ENCODE measurements at regions not wholly inside any gene's neighbourhood (a gene's known extent, or its start where the extent isn't known, plus 50 kb on each side); places are given as distances from the start of the nearest gene placed in this dataset.
"Not testable (repeated sequence)": the region's sequence is repeated elsewhere in the genome, so short reads cannot be mapped to it uniquely, and the experiment has no call there.

DNA sequence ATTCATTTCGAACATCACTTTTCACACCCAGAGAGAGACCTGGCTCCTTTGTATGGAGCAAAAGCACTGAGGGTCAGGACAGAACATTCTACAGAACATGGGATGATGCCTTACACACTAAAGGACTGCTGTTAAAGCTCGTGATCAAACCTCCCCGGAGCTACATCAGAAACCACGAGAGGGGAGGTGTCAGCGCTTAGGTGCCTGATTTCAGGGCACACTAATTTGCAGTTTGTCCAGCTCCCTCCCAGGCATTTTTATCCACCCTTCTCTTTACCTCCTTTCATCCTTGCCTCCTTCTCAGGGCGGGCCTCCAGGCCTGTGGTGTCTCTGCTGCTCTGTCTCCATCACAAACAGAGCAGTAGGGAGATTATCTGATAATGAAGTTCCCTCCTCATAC lies 127.5 kb downstream of the VPREB1 start:
- TF ChIP-seq, protein P1, sequence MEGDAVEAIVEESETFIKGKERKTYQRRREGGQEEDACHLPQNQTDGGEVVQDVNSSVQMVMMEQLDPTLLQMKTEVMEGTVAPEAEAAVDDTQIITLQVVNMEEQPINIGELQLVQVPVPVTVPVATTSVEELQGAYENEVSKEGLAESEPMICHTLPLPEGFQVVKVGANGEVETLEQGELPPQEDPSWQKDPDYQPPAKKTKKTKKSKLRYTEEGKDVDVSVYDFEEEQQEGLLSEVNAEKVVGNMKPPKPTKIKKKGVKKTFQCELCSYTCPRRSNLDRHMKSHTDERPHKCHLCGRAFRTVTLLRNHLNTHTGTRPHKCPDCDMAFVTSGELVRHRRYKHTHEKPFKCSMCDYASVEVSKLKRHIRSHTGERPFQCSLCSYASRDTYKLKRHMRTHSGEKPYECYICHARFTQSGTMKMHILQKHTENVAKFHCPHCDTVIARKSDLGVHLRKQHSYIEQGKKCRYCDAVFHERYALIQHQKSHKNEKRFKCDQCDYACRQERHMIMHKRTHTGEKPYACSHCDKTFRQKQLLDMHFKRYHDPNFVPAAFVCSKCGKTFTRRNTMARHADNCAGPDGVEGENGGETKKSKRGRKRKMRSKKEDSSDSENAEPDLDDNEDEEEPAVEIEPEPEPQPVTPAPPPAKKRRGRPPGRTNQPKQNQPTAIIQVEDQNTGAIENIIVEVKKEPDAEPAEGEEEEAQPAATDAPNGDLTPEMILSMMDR (IDR thresholded peaks at IDR 0.05; ENCODE audit: extremely low read depth, insufficient read depth, missing control alignments): no peak
- no peak for DNase-seq (ENCODE audit: low spot score)
- in situ Hi-C loops (cut with MboI; ENCODE audit: low pct_unique_long_range_greater_than_20kb, low sequenced_read_pairs, unreplicated experiment): loop anchor here (10.0 to 25.0 kb wide), 2 partner anchors 583 to 765 kb away; partner anchors contain the start of genes RAB36 and RSPH14

DNA sequence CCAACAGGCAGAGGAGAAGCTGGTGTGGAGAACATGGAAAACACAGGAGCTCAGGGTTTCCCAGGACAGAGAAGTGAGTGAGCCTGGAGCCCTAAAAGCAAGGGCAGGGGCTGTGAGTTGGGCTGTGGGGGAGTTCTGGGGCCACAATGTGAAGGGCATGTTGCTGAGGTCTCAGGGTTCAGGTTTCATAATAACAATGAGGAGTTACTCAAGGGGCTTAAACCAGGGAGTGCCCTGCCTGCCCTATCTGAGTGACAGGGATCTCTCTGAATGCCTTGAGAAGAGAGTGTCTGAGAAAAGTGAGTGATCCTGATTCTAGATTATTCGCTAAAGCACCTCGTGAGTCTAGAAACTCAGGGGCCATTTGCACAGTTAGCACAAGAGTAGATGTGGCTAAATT lies 129.6 kb downstream of the VPREB1 start:
- TF ChIP-seq, protein P1 (IDR thresholded peaks at IDR 0.05; ENCODE audit: extremely low read depth, insufficient read depth, missing control alignments): no peak
- in situ Hi-C loops (cut with MboI; ENCODE audit: low pct_unique_long_range_greater_than_20kb, low sequenced_read_pairs, unreplicated experiment): loop anchor here (10.0 to 25.0 kb wide), 2 partner anchors 581 to 763 kb away; partner anchors contain the start of genes RAB36 and RSPH14

DNA sequence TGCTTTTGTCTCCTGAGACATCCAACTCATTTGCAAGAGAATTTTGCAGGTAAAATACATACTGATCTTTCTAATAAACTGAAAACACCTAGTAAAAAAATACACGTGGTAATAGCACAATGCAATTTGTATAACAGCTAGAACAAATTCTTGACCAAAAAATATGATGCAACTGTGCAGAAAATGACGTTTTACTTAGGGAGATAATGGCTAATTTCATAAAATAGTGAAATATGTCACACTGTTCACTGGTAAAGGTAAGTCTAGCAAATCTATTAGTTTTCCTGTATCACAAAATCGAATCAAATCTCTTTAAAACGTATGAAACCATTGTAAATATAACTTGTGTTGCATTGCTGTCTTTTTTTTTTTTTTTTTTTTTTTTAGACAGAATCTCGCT lies 130.0 kb downstream of the VPREB1 start:
- in situ Hi-C loops (cut with MboI; ENCODE audit: low pct_unique_long_range_greater_than_20kb, low sequenced_read_pairs, unreplicated experiment): loop anchor here (10.0 to 25.0 kb wide), 2 partner anchors 580 to 763 kb away; partner anchors contain the start of genes RAB36 and RSPH14
- DNase-seq (ENCODE audit: low spot score): no peak
- TF ChIP-seq, protein P1 (IDR thresholded peaks at IDR 0.05; ENCODE audit: extremely low read depth, insufficient read depth, missing control alignments): no peak

More for the DNA sequence above, 129.6 kb downstream of the VPREB1 start:
- DNase-seq (ENCODE audit: low spot score): no peak

DNA sequence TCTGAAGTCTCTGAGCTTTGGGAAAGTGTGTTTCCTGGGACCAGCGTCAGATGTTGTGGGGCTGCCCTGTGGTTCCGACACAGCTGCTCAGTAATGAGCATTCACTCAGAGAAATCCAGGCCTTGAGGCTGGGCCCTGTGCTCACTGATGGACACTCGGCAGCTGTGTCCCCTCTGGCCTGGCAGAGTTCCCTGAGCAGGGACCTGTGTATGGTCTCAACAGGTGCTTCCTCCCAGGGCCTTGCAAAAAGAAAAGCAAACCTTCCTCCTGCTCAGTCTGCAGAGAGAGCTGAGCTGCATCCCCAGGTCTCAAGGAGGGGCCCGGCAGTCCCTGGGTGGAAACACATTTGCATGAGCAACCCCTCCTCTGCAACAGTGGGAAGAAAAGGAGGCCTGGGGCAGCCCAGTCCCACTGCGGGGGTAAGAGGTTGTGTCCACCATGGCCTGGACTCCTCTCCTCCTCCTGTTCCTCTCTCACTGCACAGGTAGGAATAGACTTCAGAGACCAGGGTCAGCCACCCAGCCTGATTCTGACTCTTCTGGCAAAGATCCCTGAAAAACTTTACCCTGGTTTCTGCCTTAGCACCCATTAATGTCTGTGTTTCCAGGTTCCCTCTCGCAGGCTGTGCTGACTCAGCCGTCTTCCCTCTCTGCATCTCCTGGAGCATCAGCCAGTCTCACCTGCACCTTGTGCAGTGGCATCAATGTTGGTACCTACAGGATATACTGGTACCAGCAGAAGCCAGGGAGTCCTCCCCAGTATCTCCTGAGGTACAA lies 131.2 kb downstream of the VPREB1 start:
- TF ChIP-seq, protein P1 (IDR thresholded peaks at IDR 0.05; ENCODE audit: extremely low read depth, insufficient read depth, missing control alignments): no peak
- in situ Hi-C loops (cut with MboI; ENCODE audit: low pct_unique_long_range_greater_than_20kb, low sequenced_read_pairs, unreplicated experiment): loop anchor here (10.0 kb wide), 1 partner anchor 579 kb away; no protein-coding TSS in a partner anchor
- no peak for DNase-seq (ENCODE audit: low spot score)

DNA sequence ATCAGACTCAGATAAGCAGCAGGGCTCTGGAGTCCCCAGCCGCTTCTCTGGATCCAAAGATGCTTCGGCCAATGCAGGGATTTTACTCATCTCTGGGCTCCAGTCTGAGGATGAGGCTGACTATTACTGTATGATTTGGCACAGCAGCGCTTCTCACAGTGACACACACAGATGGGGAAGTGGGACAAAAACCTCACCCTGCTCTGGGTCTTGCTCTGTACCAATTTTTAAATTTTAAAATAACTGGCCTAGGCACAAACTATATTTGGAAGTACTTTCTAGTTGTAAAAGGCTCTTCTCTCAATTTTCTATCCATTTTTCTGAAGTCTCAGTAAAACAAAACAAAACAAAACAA lies 131.7 kb downstream of the VPREB1 start:
- in situ Hi-C loops (cut with MboI; ENCODE audit: low pct_unique_long_range_greater_than_20kb, low sequenced_read_pairs, unreplicated experiment): loop anchor here (10.0 kb wide), 1 partner anchor 578 kb away; no protein-coding TSS in a partner anchor
- DNase-seq (ENCODE audit: low spot score): no peak
- TF ChIP-seq, protein P1 (IDR thresholded peaks at IDR 0.05; ENCODE audit: extremely low read depth, insufficient read depth, missing control alignments): no peak

DNA sequence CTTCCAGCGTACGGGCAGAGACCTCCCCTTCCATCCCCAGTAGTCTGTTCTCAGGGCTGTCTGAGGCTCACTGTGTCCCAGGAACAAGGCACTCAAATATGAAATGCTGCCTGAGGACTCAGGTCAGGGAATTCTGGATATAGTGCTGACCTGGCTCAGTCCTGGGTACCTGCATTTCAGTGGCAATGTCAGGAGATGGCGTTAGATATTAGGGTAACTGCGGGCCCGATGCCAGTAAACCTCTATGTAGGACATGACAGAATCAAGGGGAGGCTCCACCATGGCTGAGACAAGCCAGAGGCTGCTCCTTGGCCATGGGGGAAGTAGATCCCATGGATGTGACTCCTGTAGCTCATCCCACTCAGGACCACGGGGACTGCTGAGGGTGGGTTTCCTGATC lies 131.7 kb downstream of the ZNF280B start:
- DNase-seq (ENCODE audit: low spot score): not testable (repeated sequence)
- in situ Hi-C loops (cut with MboI; ENCODE audit: low pct_unique_long_range_greater_than_20kb, low sequenced_read_pairs, unreplicated experiment): loop anchor here (10.0 kb wide), 1 partner anchor 578 kb away; no protein-coding TSS in a partner anchor

DNA sequence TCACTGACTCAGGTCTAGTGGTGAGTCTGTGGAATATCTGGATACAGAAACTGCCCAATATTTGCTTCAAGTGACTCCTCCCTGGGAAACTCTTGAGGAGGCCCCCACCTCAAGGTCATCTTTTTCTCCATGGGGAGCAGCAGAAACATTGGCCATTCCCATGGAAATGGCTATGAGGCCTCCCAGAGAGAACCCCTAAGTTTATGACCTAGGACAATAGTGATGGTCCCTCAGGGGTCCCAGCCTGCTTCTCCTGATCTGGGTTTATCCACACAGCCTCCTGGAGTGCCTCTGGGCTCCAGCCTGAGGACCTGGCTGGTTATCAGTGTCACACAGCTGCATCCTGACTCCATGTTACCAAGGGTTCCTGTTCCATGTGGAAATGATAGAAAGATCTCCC lies 131.2 kb downstream of the ZNF280B start:
- TF ChIP-seq, protein P1 (IDR thresholded peaks at IDR 0.05; ENCODE audit: extremely low read depth, insufficient read depth, missing control alignments): no peak
- no peak for DNase-seq (ENCODE audit: low spot score)
- in situ Hi-C loops (cut with MboI; ENCODE audit: low pct_unique_long_range_greater_than_20kb, low sequenced_read_pairs, unreplicated experiment): loop anchor here (10.0 kb wide), 1 partner anchor 577 kb away; no protein-coding TSS in a partner anchor
